H1 (cell line): ENCODE measurements at regions not wholly inside any gene's neighbourhood (a gene's known extent, or its start where the extent isn't known, plus 50 kb on each side); places are given as distances from the start of the nearest gene placed in this dataset.

Source experiments
- CTCF ChIA-PET: fragments of 300-600 bp; sonication (Branson Sonifier 250); formaldehyde crosslinking; loops from one replicate; lab custom pipeline; 2021; ENCODE audit not compliant: partially characterized antibody; lab: Charles Lee
- POLR2A ChIA-PET: fragments of 300-600 bp; sonication (Branson Sonifier 250); formaldehyde crosslinking; loops from one replicate; lab custom pipeline; 2021; ENCODE audit warnings: inconsistent platforms; ENCODE audit not compliant: partially characterized antibody; lab: Charles Lee
- DNase-seq, 2 experiments: peaks; one replicate each; pipeline versions ENCODE4 v3.0.0 to v3.0.0-alpha.2; 2010 to 2022; ENCODE audit warnings: low spot score in 2 of 2, low read depth in 1 of 2, mixed read lengths in 1 of 2
- FAIRE-seq: peaks from 2 replicates; lab custom pipeline; 2011; peaks lifted over from hg19 to GRCh38; lab: Jason Lieb, UNC
- H2AFZ ChIP-seq: 2 replicates; pipeline ENCODE4 v1.8.1; 2012; ENCODE audit warnings: low read length, inconsistent platforms
- H2AK5ac ChIP-seq: 2 replicates; pipeline ENCODE4 v1.6.1; 2013; ENCODE audit warnings: low read depth, low read length
- H2BK120ac ChIP-seq: replicated peaks from 2 replicates; pipeline ENCODE3; 2013; ENCODE audit warnings: low read depth, low read length, inconsistent platforms
- H2BK12ac ChIP-seq: 2 replicates; pipeline ENCODE4 v1.6.1; 2013; ENCODE audit warnings: low read depth, low read length
- H2BK15ac ChIP-seq: 2 replicates; pipeline ENCODE4 v1.6.1; 2013; ENCODE audit warnings: low read length
- H2BK20ac ChIP-seq: 2 replicates; pipeline ENCODE4 v1.6.1; 2013; ENCODE audit warnings: low read length
- H2BK5ac ChIP-seq: 2 replicates; pipeline ENCODE4 v1.6.1; 2013; ENCODE audit warnings: low read depth, low read length
- H3K14ac ChIP-seq: 2 replicates; pipeline ENCODE4 v1.6.1; 2013; ENCODE audit warnings: inconsistent platforms; ENCODE audit not compliant: insufficient read length
- H3K18ac ChIP-seq: 2 replicates; pipeline ENCODE4 v1.6.1; 2013; ENCODE audit warnings: low read length; ENCODE audit errors: extremely low read depth
- H3K23ac ChIP-seq: 2 replicates; pipeline ENCODE4 v1.6.1; 2013; ENCODE audit warnings: inconsistent platforms; ENCODE audit not compliant: insufficient read length
- H3K23me2 ChIP-seq: 2 replicates; pipeline ENCODE4 v1.6.1; 2013; ENCODE audit warnings: low read depth, low read length
- H3K27ac ChIP-seq: 2 replicates; pipeline ENCODE4 v1.6.1; 2011; ENCODE audit warnings: low read depth, low read length, inconsistent platforms
- H3K27me3 ChIP-seq, 4 experiments: replicated peaks in 1 of 4; 1 replicate in 1 of 4; 2 replicates in 3 of 4; pipeline versions ENCODE4 v1.6.1 to v1.8.1; 2011 to 2013; ENCODE audit warnings: low read length in 3 of 4, mild to moderate bottlenecking in 3 of 4, inconsistent platforms in 2 of 4, mixed read lengths in 2 of 4, moderate library complexity in 1 of 4; ENCODE audit not compliant: control insufficient read depth in 3 of 4, insufficient read depth in 3 of 4; ENCODE audit errors: extremely low read depth in 1 of 4
- H3K36me3 ChIP-seq, 4 experiments: 2 replicates each; pipeline versions ENCODE4 v1.6.1 to v1.8.1; 2011 to 2013; ENCODE audit warnings: mild to moderate bottlenecking in 4 of 4, low read length in 3 of 4, moderate library complexity in 2 of 4, control low read depth in 1 of 4, inconsistent platforms in 1 of 4; ENCODE audit not compliant: insufficient read depth in 4 of 4, control insufficient read depth in 2 of 4
- H3K4ac ChIP-seq: replicated peaks from 2 replicates; pipeline ENCODE3; 2013; ENCODE audit warnings: low read length, low read depth, mixed read lengths, inconsistent platforms; ENCODE audit not compliant: insufficient read length
- H3K4me1 ChIP-seq, 4 experiments: replicated peaks in 1 of 4; 1 replicate in 1 of 4; 2 replicates in 3 of 4; pipeline versions ENCODE4 v1.6.1 to v1.8.1; 2011 to 2013; ENCODE audit warnings: low read length in 3 of 4, inconsistent platforms in 2 of 4, mixed read lengths in 1 of 4; ENCODE audit not compliant: insufficient read depth in 4 of 4, control insufficient read depth in 3 of 4
- H3K4me2 ChIP-seq, 2 experiments: 2 replicates each; pipeline versions ENCODE4 v1.6.1 to v1.8.1; 2011 to 2013; ENCODE audit warnings: low read depth in 2 of 2, low read length in 2 of 2, control low read depth in 1 of 2, inconsistent platforms in 1 of 2, mild to moderate bottlenecking in 1 of 2; ENCODE audit not compliant: insufficient read depth in 1 of 2
- H3K4me3 ChIP-seq, 4 experiments: fragments of 200-600, 300-600 bp in 1 of 4; sonication (generic), shearing (Covaris generic), sonication (Bioruptor Twin) in 1 of 4; 2 replicates each; pipeline versions ENCODE4 v1.5.1 to v1.8.1; 2011 to 2016; ENCODE audit warnings: low read length in 4 of 4, low read depth in 3 of 4, control low read depth in 2 of 4, inconsistent platforms in 2 of 4, mild to moderate bottlenecking in 2 of 4, mixed read lengths in 1 of 4, moderate library complexity in 1 of 4; ENCODE audit not compliant: insufficient read depth in 2 of 4; ENCODE audit errors: extremely low read depth in 1 of 4
- H3K56ac ChIP-seq: replicated peaks from 2 replicates; pipeline ENCODE3; 2013; ENCODE audit warnings: low read depth, mild to moderate bottlenecking, mixed read lengths, low read length, inconsistent platforms; ENCODE audit not compliant: insufficient read length
- H3K79me1 ChIP-seq: 2 replicates; pipeline ENCODE4 v1.6.1; 2013; ENCODE audit warnings: low read depth, low read length, control low read depth
- H3K79me2 ChIP-seq, 2 experiments: 2 replicates each; pipeline versions ENCODE4 v1.6.1 to v1.8.1; 2012 to 2013; ENCODE audit warnings: low read length in 2 of 2, mild to moderate bottlenecking in 2 of 2, inconsistent platforms in 1 of 2; ENCODE audit not compliant: insufficient read depth in 2 of 2, control insufficient read depth in 1 of 2
- H3K9ac ChIP-seq, 4 experiments: replicated peaks in 1 of 4; 1 replicate in 1 of 4; 2 replicates in 3 of 4; pipeline versions ENCODE4 v1.6.1 to v1.8.1; 2011 to 2013; ENCODE audit warnings: low read depth in 3 of 4, low read length in 3 of 4, control low read depth in 2 of 4, mild to moderate bottlenecking in 2 of 4, moderate library complexity in 2 of 4, inconsistent platforms in 1 of 4; ENCODE audit errors: extremely low read depth in 1 of 4
- H3K9me3 ChIP-seq, 2 experiments: 2 replicates each; pipeline versions ENCODE4 v1.6.1 to v1.8.1; 2012 to 2013; ENCODE audit warnings: mild to moderate bottlenecking in 2 of 2, moderate library complexity in 2 of 2, control low read depth in 1 of 2, inconsistent platforms in 1 of 2, low read depth in 1 of 2, low read length in 1 of 2, mixed read lengths in 1 of 2; ENCODE audit not compliant: insufficient read depth in 2 of 2
- H4K20me1 ChIP-seq, 2 experiments: replicated peaks in 1 of 2; 2 replicates each; pipeline versions ENCODE3 to v1.8.1; 2011 to 2013; ENCODE audit warnings: inconsistent platforms in 2 of 2, low read length in 2 of 2, mild to moderate bottlenecking in 1 of 2; ENCODE audit not compliant: insufficient read depth in 2 of 2, control insufficient read depth in 1 of 2
- H4K5ac ChIP-seq: 2 replicates; pipeline ENCODE4 v1.6.1; 2013; ENCODE audit warnings: low read length, low read depth, mixed read lengths, inconsistent platforms; ENCODE audit not compliant: insufficient read length
- H4K8ac ChIP-seq: 2 replicates; pipeline ENCODE4 v1.8.0; 2013; ENCODE audit warnings: mild to moderate bottlenecking, moderate library complexity, low read length, inconsistent platforms; ENCODE audit not compliant: insufficient read depth; ENCODE audit errors: extremely low read depth
- H4K91ac ChIP-seq: replicated peaks from 2 replicates; pipeline ENCODE3; 2013; ENCODE audit warnings: low read length, mixed read lengths, inconsistent platforms; ENCODE audit not compliant: insufficient read length
- BACH1 ChIP-seq: IDR thresholded peaks from 2 replicates; pipeline ENCODE4 v1.6.1; 2012; ENCODE audit warnings: low read length, improper control_type of control experiment
- EGR1 ChIP-seq: IDR thresholded peaks from 2 replicates; pipeline ENCODE4 v1.6.1; 2011; ENCODE audit warnings: low read depth, low read length, borderline replicate concordance
- POU5F1 ChIP-seq: IDR thresholded peaks from 2 replicates; pipeline ENCODE4 v1.6.1; 2011; ENCODE audit warnings: low read depth, mild to moderate bottlenecking, low read length, moderate library complexity
- SIN3A ChIP-seq, 2 experiments: IDR thresholded peaks in 1 of 2; conservative IDR thresholded peaks in 1 of 2; 2 replicates each; pipeline ENCODE4 v1.6.1; 2011 to 2012; ENCODE audit warnings: low read length in 2 of 2, improper control_type of control experiment in 1 of 2, low read depth in 1 of 2, mild to moderate bottlenecking in 1 of 2
- SP1 ChIP-seq: IDR thresholded peaks from 2 replicates; pipeline ENCODE4 v1.6.1; 2011; ENCODE audit warnings: low read depth, low read length
- SP2 ChIP-seq: IDR thresholded peaks from 2 replicates; pipeline ENCODE4 v1.6.1; 2012; ENCODE audit warnings: mild to moderate bottlenecking, low read length, inconsistent platforms
- WGBS, 2 experiments: shearing (Covaris generic) in 1 of 2; methylation state at CpG; one replicate each; pipeline versions ENCODE4 v1.1.6 to v1.1.7; 2013 to 2015; ENCODE audit warnings: low lambda C conversion rate in 2 of 2, mixed read lengths in 2 of 2, inconsistent platforms in 1 of 2, low coverage in 1 of 2, missing lambda C conversion rate in 1 of 2; ENCODE audit not compliant: insufficient replicate concordance in 2 of 2, insufficient coverage in 1 of 2, insufficient read length in 1 of 2; ENCODE audit errors: extremely low coverage in 1 of 2, missing lambda C conversion rate in 1 of 2; 5-methylcytosine and 5-hydroxymethylcytosine counted together

GRCh38 chr20:48165401-48165685 is 380.1 kb upstream of the SULF2 start:
- Histone ChIP-seq H2BK120ac (no peak overlapping the region), H3K79me2 (no peaks in the 10 kb centered on the region), H3K56ac (no peak overlapping the region), H3K23ac (no peak overlapping the region), H3K4ac (no peak overlapping the region), H3K27ac (no peak overlapping the region), H3K36me3 (no peaks in the 10 kb centered on the region), H4K5ac (no peak overlapping the region), H3K4me1 (no peaks in the 10 kb centered on the region; a peak in 2 of 7 replicates), H2AK5ac (no peak overlapping the region), H2BK15ac (no peak overlapping the region), H3K9me3 (no peaks in the 10 kb centered on the region), H3K18ac (no peak overlapping the region; the same call in 1 of the 2 replicates), H3K4me3 (no peak overlapping the region), H3K23me2 (peaks cover 2% of the 10 kb centered on the region; the same call in 1 of the 2 replicates), H4K20me1 (peaks cover 0 to 3% of the 10 kb centered on the region in 2 experiments), H3K14ac (no peak overlapping the region), H2BK20ac (no peak overlapping the region), H3K27me3 (no peaks in the 10 kb centered on the region), H3K4me2 (no peak overlapping the region), H3K79me1 (no peaks in the 10 kb centered on the region), H2BK12ac (0 out of 2 replicates have a peak overlapping the region, but pooled peaks have one; percentile 17), H3K9ac (no peak overlapping the region), H2BK5ac (no peak overlapping the region), H2AFZ (no peak overlapping the region), H4K8ac (no peak overlapping the region), H4K91ac (no peak overlapping the region)
- 87% methylated on average over 7 of the region's 9 CpGs; no CpG with 5 or more reads in 1 of the 2 experiments for WGBS, 2 experiments
- ChIA-PET POLR2A (no interaction called here), CTCF (interaction anchor here (0.7 kb wide), 1 partner anchor 230 kb away, joined by 3 read pairs; no protein-coding TSS in a partner anchor)
- DNase-seq (no peak), FAIRE-seq (no peak)
- no peak for TF ChIP-seq BACH1
- no peak for TF ChIP-seq SP2
- TF ChIP-seq SIN3A (conservative IDR thresholded peaks at IDR 0.05 in 1 of 2, IDR thresholded peaks at IDR 0.05 in 1 of 2; ENCODE audit: low read depth in 1 of 2, low read length in 2 of 2): no peak
- TF ChIP-seq POU5F1: no peak
- no peak for TF ChIP-seq SP1
- TF ChIP-seq EGR1: no peak
